Astrocyte of the cerebellum (primary cell): ENCODE measurements at regions not wholly inside any gene's neighbourhood (a gene's known extent, or its start where the extent isn't known, plus 50 kb on each side); places are given as distances from the start of the nearest gene placed in this dataset.
"Not testable (repeated sequence)": the region's sequence is repeated elsewhere in the genome, so short reads cannot be mapped to it uniquely, and the experiment has no call there.

Experiments
- DNase-seq: peaks from one replicate; pipeline ENCODE4 v3.0.0-alpha.2; 2011; ENCODE audit warnings: low read depth
- H3K4me3 ChIP-seq: 2 replicates; pipeline ENCODE4 v1.5.1; 2011; ENCODE audit warnings: mild to moderate bottlenecking, low read depth, low read length, moderate library complexity
- CTCF ChIP-seq: IDR thresholded peaks from 2 replicates; pipeline ENCODE4 v1.5.1; 2012; ENCODE audit warnings: low read length, low read depth, moderate library complexity, mild to moderate bottlenecking; ENCODE audit errors: missing control alignments
- in situ Hi-C: cut with HindIII; loops from 2 replicates; pipeline ENCODE4 v1.10.0; 2017; ENCODE audit warnings: low sequenced_read_pairs

- TF ChIP-seq CTCF, result no peak
- no peak for DNase-seq
- no peak overlapping the region for H3K4me3 ChIP-seq
- in situ Hi-C loops, result loop anchor here (5.0 kb wide), 1 partner anchor 35 kb away; no protein-coding TSS in a partner anchor
Measured at GRCh38 chr4:158122501-158122900, 50.3 kb downstream of the GASK1B start.

GRCh38 chr4:158121161-158121579, 51.7 kb downstream of the GASK1B start:
- peak; percentile 73 for DNase-seq

GRCh38 chr4:158120645-158121151, 52.1 kb downstream of the GASK1B start:
- H3K4me3 ChIP-seq, result not testable (repeated sequence)
- DNase-seq, result peak; percentile 1
- in situ Hi-C loops, result loop anchor here (5.0 kb wide), 1 partner anchor 37 kb away; no protein-coding TSS in a partner anchor

More at GRCh38 chr4:158121161-158121579, 51.7 kb downstream of the GASK1B start:
- in situ Hi-C loops, result loop anchor here (5.0 kb wide), 1 partner anchor 36 kb away; no protein-coding TSS in a partner anchor
- H3K4me3 ChIP-seq, result no peak overlapping the region
- no peak for TF ChIP-seq CTCF

GRCh38 chr4:158112611-158113010, 60.2 kb downstream of the GASK1B start:
- no peak for DNase-seq
- TF ChIP-seq CTCF, result no peak
- in situ Hi-C loops, result no loop called here
- no peak overlapping the region for H3K4me3 ChIP-seq

- in situ Hi-C loops, result no loop called here
- TF ChIP-seq CTCF, result no peak
- H3K4me3 ChIP-seq, result no peak overlapping the region
- no peak for DNase-seq
Measured at GRCh38 chr4:158111241-158111640, 61.6 kb downstream of the GASK1B start.

- in situ Hi-C loops, result no loop called here
- no peak for DNase-seq
- H3K4me3 ChIP-seq, result no peak overlapping the region
- TF ChIP-seq CTCF, result no peak
Measured at GRCh38 chr4:158102904-158103303, 69.9 kb downstream of the GASK1B start.

- in situ Hi-C loops, result no loop called here
- no peak for DNase-seq
- no peak overlapping the region for H3K4me3 ChIP-seq
- TF ChIP-seq CTCF, result no peak
Measured at GRCh38 chr4:158099686-158100085, 73.1 kb downstream of the GASK1B start.
